H1 (cell line): ENCODE measurements at regions not wholly inside any gene's neighbourhood (a gene's known extent, or its start where the extent isn't known, plus 50 kb on each side); places are given as distances from the start of the nearest gene placed in this dataset.

Source experiments
- E2F6 ChIP-seq: IDR thresholded peaks from 2 replicates; pipeline ENCODE4 v1.6.1; 2012; ENCODE audit warnings: inconsistent platforms
- GTF2F1 ChIP-seq: IDR thresholded peaks from 2 replicates; pipeline ENCODE4 v1.6.1; 2012; ENCODE audit warnings: low read depth, low read length, improper control_type of control experiment, borderline replicate concordance
- SP1 ChIP-seq: IDR thresholded peaks from 2 replicates; pipeline ENCODE4 v1.6.1; 2011; ENCODE audit warnings: low read depth, low read length
- TBP ChIP-seq: IDR thresholded peaks from 2 replicates; pipeline ENCODE4 v1.6.1; 2011; ENCODE audit warnings: low read depth, low read length, improper control_type of control experiment
- YY1 ChIP-seq: IDR thresholded peaks from 2 replicates; pipeline ENCODE4 v1.6.1; 2011; ENCODE audit warnings: low read depth, mild to moderate bottlenecking, low read length

GRCh38 chr14:30402846-30403245, 156.1 kb upstream of the G2E3 start (continued):
- no peak for TF ChIP-seq SP1
- no peak for TF ChIP-seq E2F6
- no peak for TF ChIP-seq TBP
- no peak for TF ChIP-seq GTF2F1
- no peak for TF ChIP-seq YY1
